ENCODE measurements at regions not wholly inside any gene's neighbourhood (a gene's known extent, or its start where the extent isn't known, plus 50 kb on each side); places are given as distances from the start of the nearest gene placed in this dataset.

DNA sequence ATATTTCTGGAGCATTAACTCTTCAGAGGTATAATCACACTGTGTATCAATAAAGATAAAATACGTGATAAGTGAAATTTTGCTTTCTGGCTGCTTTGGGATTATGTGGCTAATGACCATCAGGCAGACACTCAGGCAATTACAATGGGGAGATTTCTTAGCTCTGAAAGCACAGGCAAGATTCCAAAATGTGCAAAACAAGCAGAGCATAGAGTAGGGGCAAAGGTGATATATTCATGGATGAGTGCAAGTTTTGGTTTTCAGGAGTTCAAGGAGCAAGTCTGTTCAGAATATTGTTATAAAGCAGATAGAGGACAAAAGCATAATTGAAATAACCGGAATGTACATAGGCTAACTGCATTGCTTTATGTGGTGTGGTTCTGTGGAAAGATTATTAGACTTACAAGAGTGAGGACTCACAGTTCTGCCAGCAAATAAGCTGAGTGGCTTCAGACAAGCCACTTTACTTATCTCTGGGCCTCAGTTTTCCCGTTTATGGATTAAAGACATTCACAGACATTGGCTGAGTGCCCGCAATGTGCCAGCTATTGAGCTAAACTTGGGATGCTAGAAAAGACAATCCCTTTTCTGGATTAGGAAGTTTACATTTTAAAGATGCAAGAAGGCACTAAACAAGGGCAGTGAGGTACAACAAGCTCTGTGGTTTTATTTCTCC is 945.6 kb upstream of the ARRDC3 start:
- TF ChIP-seq FOXP1 (CRISPR knock-in tag; IDR thresholded peaks at IDR 0.05; ENCODE audit: borderline replicate concordance) (no peak), JUN (CRISPR knock-in tag; IDR thresholded peaks at IDR 0.05) (no peak), CREM (CRISPR knock-in tag; IDR thresholded peaks at IDR 0.05) (no peak)
- TF ChIP-seq, protein P1, sequence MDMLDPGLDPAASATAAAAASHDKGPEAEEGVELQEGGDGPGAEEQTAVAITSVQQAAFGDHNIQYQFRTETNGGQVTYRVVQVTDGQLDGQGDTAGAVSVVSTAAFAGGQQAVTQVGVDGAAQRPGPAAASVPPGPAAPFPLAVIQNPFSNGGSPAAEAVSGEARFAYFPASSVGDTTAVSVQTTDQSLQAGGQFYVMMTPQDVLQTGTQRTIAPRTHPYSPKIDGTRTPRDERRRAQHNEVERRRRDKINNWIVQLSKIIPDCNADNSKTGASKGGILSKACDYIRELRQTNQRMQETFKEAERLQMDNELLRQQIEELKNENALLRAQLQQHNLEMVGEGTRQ (CRISPR knock-in tag; IDR thresholded peaks at IDR 0.05), result no peak
- TF ChIP-seq, protein P2, sequence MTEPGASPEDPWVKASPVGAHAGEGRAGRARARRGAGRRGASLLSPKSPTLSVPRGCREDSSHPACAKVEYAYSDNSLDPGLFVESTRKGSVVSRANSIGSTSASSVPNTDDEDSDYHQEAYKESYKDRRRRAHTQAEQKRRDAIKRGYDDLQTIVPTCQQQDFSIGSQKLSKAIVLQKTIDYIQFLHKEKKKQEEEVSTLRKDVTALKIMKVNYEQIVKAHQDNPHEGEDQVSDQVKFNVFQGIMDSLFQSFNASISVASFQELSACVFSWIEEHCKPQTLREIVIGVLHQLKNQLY (CRISPR knock-in tag; IDR thresholded peaks at IDR 0.05), result no peak
- Mint-ChIP-seq H3K4me3 (no peak overlapping the region), H3K4me1 (no peaks in the 10 kb centered on the region), H3K36me3 (no peaks in the 10 kb centered on the region), H3K27me3 (ENCODE audit: low read depth) (no peaks in the 10 kb centered on the region; the same call in 1 of the 2 replicates), H3K27ac (no peak overlapping the region), H3K9me3 (no peaks in the 10 kb centered on the region)
- ATAC-seq (no peak), DNase-seq (ENCODE audit: low spot score) (no peak)
- ChIA-PET POLR2A (no interaction called here), CTCF (no interaction called here)

DNA sequence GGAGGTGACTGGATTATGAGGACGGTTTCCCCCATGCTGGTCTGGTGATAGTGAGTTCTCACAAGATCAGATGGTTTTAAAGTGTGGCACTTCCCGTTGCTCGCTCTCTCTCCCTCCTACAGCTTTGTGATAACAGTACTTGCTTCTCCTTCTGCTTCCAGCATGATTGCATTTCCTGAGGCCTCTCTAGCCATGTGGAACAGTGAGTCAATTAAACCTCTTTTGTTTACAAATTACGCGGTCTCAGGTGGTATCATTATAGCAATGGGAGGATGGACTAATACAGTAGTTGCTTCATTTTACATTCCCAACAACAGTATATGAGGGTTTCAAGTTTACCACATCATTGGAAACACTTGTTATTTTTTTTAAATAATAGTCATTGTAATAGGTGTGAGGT is 937.3 kb upstream of the ARRDC3 start:
- CTCF ChIA-PET, result no interaction called here
- POLR2A ChIA-PET, result no interaction called here
- TF ChIP-seq FOXK1 (CRISPR knock-in tag; IDR thresholded peaks at IDR 0.05) (no peak), KAT7 (CRISPR knock-in tag; IDR thresholded peaks at IDR 0.05; ENCODE audit: borderline replicate concordance) (no peak), ZNF219 (CRISPR knock-in tag; IDR thresholded peaks at IDR 0.05; ENCODE audit: borderline replicate concordance) (no peak), ZNF121 (CRISPR knock-in tag; IDR thresholded peaks at IDR 0.05) (no peak), EMX1 (CRISPR knock-in tag; IDR thresholded peaks at IDR 0.05) (no peak), GABPB1 (CRISPR knock-in tag; IDR thresholded peaks at IDR 0.05) (no peak), ZNF138 (CRISPR knock-in tag; conservative IDR thresholded peaks at IDR 0.05) (no peak), HMGA2 (CRISPR knock-in tag; IDR thresholded peaks at IDR 0.05) (no peak), MXD4 (CRISPR knock-in tag; IDR thresholded peaks at IDR 0.05; ENCODE audit: borderline replicate concordance) (no peak), JUN (CRISPR knock-in tag; IDR thresholded peaks at IDR 0.05) (no peak), ZNF263 (CRISPR knock-in tag; IDR thresholded peaks at IDR 0.05; ENCODE audit: low read depth) (no peak), ZNF317 (CRISPR knock-in tag; IDR thresholded peaks at IDR 0.05; ENCODE audit: borderline replicate concordance, low read depth) (no peak), IRF2 (CRISPR knock-in tag; IDR thresholded peaks at IDR 0.05; ENCODE audit: borderline replicate concordance, low read depth) (no peak)
- TF ChIP-seq, protein P3, sequence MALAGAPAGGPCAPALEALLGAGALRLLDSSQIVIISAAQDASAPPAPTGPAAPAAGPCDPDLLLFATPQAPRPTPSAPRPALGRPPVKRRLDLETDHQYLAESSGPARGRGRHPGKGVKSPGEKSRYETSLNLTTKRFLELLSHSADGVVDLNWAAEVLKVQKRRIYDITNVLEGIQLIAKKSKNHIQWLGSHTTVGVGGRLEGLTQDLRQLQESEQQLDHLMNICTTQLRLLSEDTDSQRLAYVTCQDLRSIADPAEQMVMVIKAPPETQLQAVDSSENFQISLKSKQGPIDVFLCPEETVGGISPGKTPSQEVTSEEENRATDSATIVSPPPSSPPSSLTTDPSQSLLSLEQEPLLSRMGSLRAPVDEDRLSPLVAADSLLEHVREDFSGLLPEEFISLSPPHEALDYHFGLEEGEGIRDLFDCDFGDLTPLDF (CRISPR knock-in tag; IDR thresholded peaks at IDR 0.05), result no peak
- TF ChIP-seq, protein P4, sequence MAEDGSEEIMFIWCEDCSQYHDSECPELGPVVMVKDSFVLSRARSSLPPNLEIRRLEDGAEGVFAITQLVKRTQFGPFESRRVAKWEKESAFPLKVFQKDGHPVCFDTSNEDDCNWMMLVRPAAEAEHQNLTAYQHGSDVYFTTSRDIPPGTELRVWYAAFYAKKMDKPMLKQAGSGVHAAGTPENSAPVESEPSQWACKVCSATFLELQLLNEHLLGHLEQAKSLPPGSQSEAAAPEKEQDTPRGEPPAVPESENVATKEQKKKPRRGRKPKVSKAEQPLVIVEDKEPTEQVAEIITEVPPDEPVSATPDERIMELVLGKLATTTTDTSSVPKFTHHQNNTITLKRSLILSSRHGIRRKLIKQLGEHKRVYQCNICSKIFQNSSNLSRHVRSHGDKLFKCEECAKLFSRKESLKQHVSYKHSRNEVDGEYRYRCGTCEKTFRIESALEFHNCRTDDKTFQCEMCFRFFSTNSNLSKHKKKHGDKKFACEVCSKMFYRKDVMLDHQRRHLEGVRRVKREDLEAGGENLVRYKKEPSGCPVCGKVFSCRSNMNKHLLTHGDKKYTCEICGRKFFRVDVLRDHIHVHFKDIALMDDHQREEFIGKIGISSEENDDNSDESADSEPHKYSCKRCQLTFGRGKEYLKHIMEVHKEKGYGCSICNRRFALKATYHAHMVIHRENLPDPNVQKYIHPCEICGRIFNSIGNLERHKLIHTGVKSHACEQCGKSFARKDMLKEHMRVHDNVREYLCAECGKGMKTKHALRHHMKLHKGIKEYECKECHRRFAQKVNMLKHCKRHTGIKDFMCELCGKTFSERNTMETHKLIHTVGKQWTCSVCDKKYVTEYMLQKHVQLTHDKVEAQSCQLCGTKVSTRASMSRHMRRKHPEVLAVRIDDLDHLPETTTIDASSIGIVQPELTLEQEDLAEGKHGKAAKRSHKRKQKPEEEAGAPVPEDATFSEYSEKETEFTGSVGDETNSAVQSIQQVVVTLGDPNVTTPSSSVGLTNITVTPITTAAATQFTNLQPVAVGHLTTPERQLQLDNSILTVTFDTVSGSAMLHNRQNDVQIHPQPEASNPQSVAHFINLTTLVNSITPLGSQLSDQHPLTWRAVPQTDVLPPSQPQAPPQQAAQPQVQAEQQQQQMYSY (CRISPR knock-in tag; IDR thresholded peaks at IDR 0.05), result no peak
- TF ChIP-seq, protein P5, sequence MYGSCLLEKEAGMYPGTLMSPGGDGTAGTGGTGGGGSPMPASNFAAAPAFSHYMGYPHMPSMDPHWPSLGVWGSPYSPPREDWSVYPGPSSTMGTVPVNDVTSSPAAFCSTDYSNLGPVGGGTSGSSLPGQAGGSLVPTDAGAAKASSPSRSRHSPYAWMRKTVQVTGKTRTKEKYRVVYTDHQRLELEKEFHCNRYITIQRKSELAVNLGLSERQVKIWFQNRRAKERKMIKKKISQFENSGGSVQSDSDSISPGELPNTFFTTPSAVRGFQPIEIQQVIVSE (CRISPR knock-in tag; IDR thresholded peaks at IDR 0.05; ENCODE audit: borderline replicate concordance), result no peak
- TF ChIP-seq, protein P6, sequence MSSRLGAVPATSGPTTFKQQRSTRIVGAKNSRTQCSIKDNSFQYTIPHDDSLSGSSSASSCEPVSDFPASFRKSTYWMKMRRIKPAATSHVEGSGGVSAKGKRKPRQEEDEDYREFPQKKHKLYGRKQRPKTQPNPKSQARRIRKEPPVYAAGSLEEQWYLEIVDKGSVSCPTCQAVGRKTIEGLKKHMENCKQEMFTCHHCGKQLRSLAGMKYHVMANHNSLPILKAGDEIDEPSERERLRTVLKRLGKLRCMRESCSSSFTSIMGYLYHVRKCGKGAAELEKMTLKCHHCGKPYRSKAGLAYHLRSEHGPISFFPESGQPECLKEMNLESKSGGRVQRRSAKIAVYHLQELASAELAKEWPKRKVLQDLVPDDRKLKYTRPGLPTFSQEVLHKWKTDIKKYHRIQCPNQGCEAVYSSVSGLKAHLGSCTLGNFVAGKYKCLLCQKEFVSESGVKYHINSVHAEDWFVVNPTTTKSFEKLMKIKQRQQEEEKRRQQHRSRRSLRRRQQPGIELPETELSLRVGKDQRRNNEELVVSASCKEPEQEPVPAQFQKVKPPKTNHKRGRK (CRISPR knock-in tag; IDR thresholded peaks at IDR 0.05; ENCODE audit: borderline replicate concordance), result no peak
- TF ChIP-seq, protein P7, sequence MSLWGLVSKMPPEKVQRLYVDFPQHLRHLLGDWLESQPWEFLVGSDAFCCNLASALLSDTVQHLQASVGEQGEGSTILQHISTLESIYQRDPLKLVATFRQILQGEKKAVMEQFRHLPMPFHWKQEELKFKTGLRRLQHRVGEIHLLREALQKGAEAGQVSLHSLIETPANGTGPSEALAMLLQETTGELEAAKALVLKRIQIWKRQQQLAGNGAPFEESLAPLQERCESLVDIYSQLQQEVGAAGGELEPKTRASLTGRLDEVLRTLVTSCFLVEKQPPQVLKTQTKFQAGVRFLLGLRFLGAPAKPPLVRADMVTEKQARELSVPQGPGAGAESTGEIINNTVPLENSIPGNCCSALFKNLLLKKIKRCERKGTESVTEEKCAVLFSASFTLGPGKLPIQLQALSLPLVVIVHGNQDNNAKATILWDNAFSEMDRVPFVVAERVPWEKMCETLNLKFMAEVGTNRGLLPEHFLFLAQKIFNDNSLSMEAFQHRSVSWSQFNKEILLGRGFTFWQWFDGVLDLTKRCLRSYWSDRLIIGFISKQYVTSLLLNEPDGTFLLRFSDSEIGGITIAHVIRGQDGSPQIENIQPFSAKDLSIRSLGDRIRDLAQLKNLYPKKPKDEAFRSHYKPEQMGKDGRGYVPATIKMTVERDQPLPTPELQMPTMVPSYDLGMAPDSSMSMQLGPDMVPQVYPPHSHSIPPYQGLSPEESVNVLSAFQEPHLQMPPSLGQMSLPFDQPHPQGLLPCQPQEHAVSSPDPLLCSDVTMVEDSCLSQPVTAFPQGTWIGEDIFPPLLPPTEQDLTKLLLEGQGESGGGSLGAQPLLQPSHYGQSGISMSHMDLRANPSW (CRISPR knock-in tag; conservative IDR thresholded peaks at IDR 0.05; ENCODE audit: low read depth), result no peak

More for the DNA sequence above, 937.3 kb upstream of the ARRDC3 start:
- ATAC-seq (no peak), DNase-seq (ENCODE audit: low spot score) (no peak)
- Mint-ChIP-seq H3K4me3 (no peak overlapping the region), H3K27ac (no peak overlapping the region), H3K36me3 (0 out of 2 replicates have a peak, but pooled peaks cover 2% of the 10 kb centered on the region), H3K27me3 (ENCODE audit: low read depth) (no peaks in the 10 kb centered on the region; the same call in 1 of the 2 replicates), H3K4me1 (no peaks in the 10 kb centered on the region), H3K9me3 (peaks cover 15% of the 10 kb centered on the region)
